NB4 (cell line): ENCODE measurements at regions not wholly inside any gene's neighbourhood (a gene's known extent, or its start where the extent isn't known, plus 50 kb on each side); places are given as distances from the start of the nearest gene placed in this dataset.

Experiments
- CTCF ChIP-seq: IDR thresholded peaks from one replicate; pipeline ENCODE4 v1.5.1; 2012; ENCODE audit warnings: low read depth, low read length
- MAX ChIP-seq: IDR thresholded peaks from 2 replicates; pipeline ENCODE4 v1.6.1; 2011; ENCODE audit warnings: low read depth, low read length
- MYC ChIP-seq: IDR thresholded peaks from 2 replicates; pipeline ENCODE4 v1.6.1; 2011; ENCODE audit warnings: low read depth, low read length
- POLR2A ChIP-seq: IDR thresholded peaks from 2 replicates; pipeline ENCODE4 v1.6.1; 2011; ENCODE audit warnings: mild to moderate bottlenecking; ENCODE audit not compliant: insufficient read length; ENCODE audit errors: extremely low read depth

GRCh38 chr2:236867441-236868260 lies 218.0 kb upstream of the COPS8 start:
- TF ChIP-seq CTCF (no peak), POLR2A (no peak), MAX (no peak), MYC (no peak)
